ENCODE measurements at regions not wholly inside any gene's neighbourhood (a gene's known extent, or its start where the extent isn't known, plus 50 kb on each side); places are given as distances from the start of the nearest gene placed in this dataset.
"Not testable (repeated sequence)": the region's sequence is repeated elsewhere in the genome, so short reads cannot be mapped to it uniquely, and the experiment has no call there.

DNA sequence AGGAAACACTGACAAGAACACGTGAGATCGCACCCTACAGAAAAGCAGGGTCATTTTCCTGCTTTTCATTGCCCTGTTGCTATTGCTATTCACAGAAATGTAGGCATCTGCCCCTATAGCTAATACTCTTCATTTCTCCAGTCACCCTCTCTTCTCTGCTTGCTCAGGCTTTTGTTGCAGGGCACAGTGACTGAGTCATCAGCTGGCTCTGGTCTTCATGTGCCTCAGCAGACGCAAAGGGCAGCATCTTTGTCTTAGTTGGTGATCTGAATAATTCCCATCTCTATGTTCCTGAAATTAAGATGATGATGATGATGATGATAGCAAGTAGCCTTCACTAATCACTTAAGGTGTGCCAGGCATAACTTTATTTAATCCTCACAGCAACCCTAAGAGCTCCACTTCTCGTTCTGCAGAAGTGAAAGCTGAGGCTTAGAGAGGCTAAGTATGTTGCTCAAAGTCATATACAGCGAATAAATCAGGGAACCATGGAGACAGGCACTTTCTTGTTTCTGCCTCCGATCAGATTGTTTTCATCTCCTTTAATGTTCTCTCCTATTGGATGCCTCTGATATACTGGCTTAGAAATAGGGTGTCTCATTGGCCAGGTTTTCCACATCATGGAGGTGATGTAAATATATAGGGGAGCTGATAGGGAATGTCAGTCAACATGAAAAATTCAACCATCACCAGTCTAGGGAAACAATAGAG lies 133.0 kb upstream of the STK32A start:
- peaks cover 8% of the 10 kb centered on the region for H3F3A ChIP-seq (ENCODE audit: low read depth)
- no peaks in the 10 kb centered on the region for H4K20me1 ChIP-seq (ENCODE audit: low read depth)
- H3K79me2 ChIP-seq (ENCODE audit: low read depth): no peaks in the 10 kb centered on the region
- peaks cover 4% of the 10 kb centered on the region for H3K4me1 ChIP-seq
- no peak overlapping the region for H3K27ac ChIP-seq
- peaks cover 2% of the 10 kb centered on the region for H3K36me3 Mint-ChIP-seq
- H3K36me3 ChIP-seq: no peaks in the 10 kb centered on the region
- H3K9me3 Mint-ChIP-seq: peaks cover 2% of the 10 kb centered on the region
- H3K4me2 ChIP-seq: no peak overlapping the region
- peaks cover 6% of the 10 kb centered on the region for H3K27me3 ChIP-seq
- no peak overlapping the region for H2AFZ ChIP-seq (replicated peaks)
- H3K4me1 Mint-ChIP-seq: peaks cover 36% of the 10 kb centered on the region
- no peak overlapping the region for H3K27ac Mint-ChIP-seq
- no peak overlapping the region for H3K4me3 Mint-ChIP-seq
- TF ChIP-seq, protein P1, sequence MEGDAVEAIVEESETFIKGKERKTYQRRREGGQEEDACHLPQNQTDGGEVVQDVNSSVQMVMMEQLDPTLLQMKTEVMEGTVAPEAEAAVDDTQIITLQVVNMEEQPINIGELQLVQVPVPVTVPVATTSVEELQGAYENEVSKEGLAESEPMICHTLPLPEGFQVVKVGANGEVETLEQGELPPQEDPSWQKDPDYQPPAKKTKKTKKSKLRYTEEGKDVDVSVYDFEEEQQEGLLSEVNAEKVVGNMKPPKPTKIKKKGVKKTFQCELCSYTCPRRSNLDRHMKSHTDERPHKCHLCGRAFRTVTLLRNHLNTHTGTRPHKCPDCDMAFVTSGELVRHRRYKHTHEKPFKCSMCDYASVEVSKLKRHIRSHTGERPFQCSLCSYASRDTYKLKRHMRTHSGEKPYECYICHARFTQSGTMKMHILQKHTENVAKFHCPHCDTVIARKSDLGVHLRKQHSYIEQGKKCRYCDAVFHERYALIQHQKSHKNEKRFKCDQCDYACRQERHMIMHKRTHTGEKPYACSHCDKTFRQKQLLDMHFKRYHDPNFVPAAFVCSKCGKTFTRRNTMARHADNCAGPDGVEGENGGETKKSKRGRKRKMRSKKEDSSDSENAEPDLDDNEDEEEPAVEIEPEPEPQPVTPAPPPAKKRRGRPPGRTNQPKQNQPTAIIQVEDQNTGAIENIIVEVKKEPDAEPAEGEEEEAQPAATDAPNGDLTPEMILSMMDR (IDR thresholded peaks at IDR 0.05): no peak
- TF ChIP-seq EZH2phosphoT487 (IDR thresholded peaks at IDR 0.05) (no peak), EZH2 (IDR thresholded peaks at IDR 0.05) (no peak)
- no peak overlapping the region for H3K9ac ChIP-seq
- H3K4me3 ChIP-seq: no peak overlapping the region
- H3K27me3 Mint-ChIP-seq (ENCODE audit: insufficient read depth, low read depth): peaks cover 4% of the 10 kb centered on the region
- H3K9me3 ChIP-seq (ENCODE audit: low read depth): no peaks in the 10 kb centered on the region
- DNase-seq (ENCODE audit: low spot score): no peak

GRCh38 chr5:147112899-147113298 lies 121.9 kb upstream of the STK32A start:
- Mint-ChIP-seq H3K27ac (no peak overlapping the region), H3K9me3 (peaks cover 3% of the 10 kb centered on the region), H3K27me3 (ENCODE audit: insufficient read depth, low read depth) (no peaks in the 10 kb centered on the region), H3K4me3 (no peak overlapping the region), H3K36me3 (no peaks in the 10 kb centered on the region), H3K4me1 (no peaks in the 10 kb centered on the region)
- no peaks in the 10 kb centered on the region for H3K4me1 ChIP-seq
- no peak overlapping the region for H3K4me2 ChIP-seq
- no peak overlapping the region for H3K9ac ChIP-seq
- H3F3A ChIP-seq (ENCODE audit: low read depth): no peaks in the 10 kb centered on the region
- H3K4me3 ChIP-seq: no peak overlapping the region
- H3K79me2 ChIP-seq (ENCODE audit: low read depth): no peaks in the 10 kb centered on the region
- no peak overlapping the region for H3K27ac ChIP-seq
- H4K20me1 ChIP-seq (ENCODE audit: low read depth): no peaks in the 10 kb centered on the region
- DNase-seq (ENCODE audit: low spot score): no peak
- H3K27me3 ChIP-seq: no peaks in the 10 kb centered on the region
- TF ChIP-seq EZH2 (IDR thresholded peaks at IDR 0.05) (no peak), EZH2phosphoT487 (IDR thresholded peaks at IDR 0.05) (no peak)
- TF ChIP-seq, protein P1 (IDR thresholded peaks at IDR 0.05): no peak
- no peaks in the 10 kb centered on the region for H3K36me3 ChIP-seq
- H2AFZ ChIP-seq (replicated peaks): no peak overlapping the region
- no peaks in the 10 kb centered on the region for H3K9me3 ChIP-seq (ENCODE audit: low read depth)

- H3K4me1 Mint-ChIP-seq: no peaks in the 10 kb centered on the region
- Histone ChIP-seq H3K36me3 (no peaks in the 10 kb centered on the region), H3K79me2 (ENCODE audit: low read depth) (no peaks in the 10 kb centered on the region), H3F3A (ENCODE audit: low read depth) (no peaks in the 10 kb centered on the region), H3K4me1 (no peaks in the 10 kb centered on the region), H3K4me3 (no peak overlapping the region), H3K9me3 (ENCODE audit: low read depth) (no peaks in the 10 kb centered on the region), H2AFZ (replicated peaks) (no peak overlapping the region), H3K27me3 (no peaks in the 10 kb centered on the region), H4K20me1 (ENCODE audit: low read depth) (no peaks in the 10 kb centered on the region), H3K4me2 (no peak overlapping the region), H3K9ac (no peak overlapping the region), H3K27ac (no peak overlapping the region)
- no peaks in the 10 kb centered on the region for H3K27me3 Mint-ChIP-seq (ENCODE audit: insufficient read depth, low read depth)
- H3K27ac Mint-ChIP-seq: no peak overlapping the region
- H3K9me3 Mint-ChIP-seq: peaks cover 9% of the 10 kb centered on the region
- H3K36me3 Mint-ChIP-seq: no peaks in the 10 kb centered on the region
- TF ChIP-seq, protein P1 (IDR thresholded peaks at IDR 0.05): no peak
- TF ChIP-seq EZH2phosphoT487 (IDR thresholded peaks at IDR 0.05): no peak
- no peak for TF ChIP-seq EZH2 (IDR thresholded peaks at IDR 0.05)
- no peak overlapping the region for H3K4me3 Mint-ChIP-seq
- DNase-seq (ENCODE audit: low spot score): no peak
Measured at GRCh38 chr5:147113967-147114366, 120.9 kb upstream of the STK32A start.

GRCh38 chr5:147139759-147140158 lies 95.1 kb upstream of the STK32A start:
- not testable (repeated sequence) for DNase-seq (ENCODE audit: low spot score); H3F3A ChIP-seq (ENCODE audit: low read depth); H3K27me3 ChIP-seq; H2AFZ ChIP-seq (replicated peaks); H4K20me1 ChIP-seq (ENCODE audit: low read depth); H3K27ac ChIP-seq; H3K4me1 Mint-ChIP-seq; H3K36me3 ChIP-seq; H3K9me3 ChIP-seq (ENCODE audit: low read depth); H3K4me3 Mint-ChIP-seq; H3K27me3 Mint-ChIP-seq (ENCODE audit: insufficient read depth, low read depth); H3K9ac ChIP-seq; H3K4me2 ChIP-seq; H3K36me3 Mint-ChIP-seq; H3K4me3 ChIP-seq; H3K27ac Mint-ChIP-seq; H3K79me2 ChIP-seq (ENCODE audit: low read depth)
- peaks cover 12% of the 10 kb centered on the region for H3K4me1 ChIP-seq
- H3K9me3 Mint-ChIP-seq: peaks cover 36% of the 10 kb centered on the region
